GM19438 (cell line): ENCODE measurements at regions not wholly inside any gene's neighbourhood (a gene's known extent, or its start where the extent isn't known, plus 50 kb on each side); places are given as distances from the start of the nearest gene placed in this dataset.

Source experiments
- ATAC-seq: cut with Tn5 transposase; IDR thresholded peaks from one replicate; pipeline ENCODE4 v1.9.1; 2021; ENCODE audit warnings: low read depth; ENCODE audit not compliant: unreplicated experiment

DNA sequence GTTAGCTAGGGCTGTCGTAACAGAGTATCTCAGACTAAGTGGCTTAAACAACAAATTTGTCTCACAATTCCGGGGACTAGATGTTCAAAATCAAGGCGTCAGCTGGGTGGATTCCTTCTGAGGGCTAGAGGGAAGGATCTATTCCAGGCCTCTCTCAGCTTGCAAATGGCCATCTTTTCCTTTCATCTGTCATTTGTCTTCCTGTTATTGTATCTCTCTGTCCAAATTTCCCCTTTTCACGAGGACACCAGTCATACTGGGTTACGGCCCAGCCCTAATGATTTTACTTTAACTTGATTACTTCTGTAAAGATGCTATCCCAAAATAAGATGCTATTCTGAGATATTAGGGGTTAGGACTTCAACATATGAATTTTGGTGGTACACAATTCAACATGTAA is 119.0 kb upstream of the CPSF6 start:
- no peak for ATAC-seq

DNA sequence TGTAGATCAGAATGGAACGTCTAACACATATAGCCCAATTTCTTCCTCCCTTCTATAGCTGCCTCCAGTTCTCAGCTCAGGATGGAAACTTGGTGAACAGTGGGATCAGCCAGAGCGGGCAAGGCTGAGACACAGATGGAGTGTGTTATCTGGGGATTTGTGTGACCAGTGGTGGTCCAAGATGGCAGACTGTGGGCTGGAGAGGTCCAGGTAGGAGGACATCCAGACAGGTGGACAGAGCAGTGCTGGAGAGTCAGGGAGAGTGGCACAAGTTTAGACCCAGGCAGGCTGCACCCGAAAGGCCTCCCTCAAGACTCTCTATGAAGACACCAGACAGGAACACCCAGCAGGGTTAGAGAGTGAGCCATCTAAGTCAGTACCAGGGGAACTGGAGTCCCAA is 116.1 kb upstream of the CPSF6 start:
- no peak for ATAC-seq

- ATAC-seq, result no peak
Measured at GRCh38 chr12:69123919-69124638, 115.3 kb upstream of the CPSF6 start.

- no peak for ATAC-seq
Measured at GRCh38 chr12:69129017-69129416, 110.4 kb upstream of the CPSF6 start.

GRCh38 chr12:69129564-69129963 is 109.8 kb upstream of the CPSF6 start:
- ATAC-seq, result no peak

- no peak for ATAC-seq
Measured at GRCh38 chr12:69130064-69130463, 109.3 kb upstream of the CPSF6 start.

DNA sequence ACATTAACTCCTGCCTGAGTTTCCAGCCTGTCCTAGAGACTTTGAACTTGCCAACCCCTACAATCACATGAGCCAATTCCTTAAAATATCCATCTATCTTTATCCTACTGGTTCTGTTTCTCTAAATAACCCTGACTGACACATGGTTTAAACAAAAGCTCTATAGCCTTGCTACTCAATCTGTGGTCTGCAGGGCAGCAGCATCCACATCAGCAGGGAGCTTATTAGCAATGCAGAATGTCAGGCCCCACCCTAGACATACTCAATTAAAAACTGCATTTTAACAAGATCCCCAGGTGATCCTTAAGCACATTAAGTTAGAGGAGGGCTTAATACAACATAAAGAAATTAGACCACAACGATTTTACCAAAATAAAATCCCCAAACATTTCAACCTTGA is 108.3 kb upstream of the CPSF6 start:
- no peak for ATAC-seq

DNA sequence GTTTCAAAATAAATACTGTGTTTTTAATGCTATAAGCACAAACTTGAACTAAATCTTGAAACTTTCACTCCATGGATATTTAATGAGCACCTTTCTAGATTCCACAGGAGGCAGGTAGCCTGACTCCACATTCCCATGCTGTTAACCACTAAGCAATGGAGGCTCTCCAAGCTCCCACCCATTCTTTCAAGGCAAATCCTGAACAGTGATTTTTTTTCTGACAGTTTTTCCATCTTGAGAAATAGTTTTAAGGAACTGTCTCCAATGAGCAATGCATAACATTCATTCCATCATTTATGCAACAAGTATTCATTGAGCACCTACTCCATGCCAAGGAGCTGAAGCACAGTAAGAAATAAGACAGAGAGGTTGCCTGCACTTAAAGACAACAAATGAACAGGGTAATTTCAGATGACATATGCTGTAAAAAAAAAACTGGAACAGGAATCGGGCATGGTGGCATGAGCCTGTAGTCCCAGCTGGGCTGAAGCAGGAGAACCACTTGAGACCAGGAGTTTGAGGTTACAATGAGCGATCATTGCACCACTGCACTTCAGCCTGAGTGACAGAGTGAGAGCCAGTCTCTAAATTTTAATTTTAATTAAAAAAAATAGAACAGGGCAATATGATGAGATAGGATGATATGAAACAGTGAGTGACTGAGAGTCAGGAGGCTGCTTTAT is 102.3 kb upstream of the CPSF6 start:
- no peak for ATAC-seq

DNA sequence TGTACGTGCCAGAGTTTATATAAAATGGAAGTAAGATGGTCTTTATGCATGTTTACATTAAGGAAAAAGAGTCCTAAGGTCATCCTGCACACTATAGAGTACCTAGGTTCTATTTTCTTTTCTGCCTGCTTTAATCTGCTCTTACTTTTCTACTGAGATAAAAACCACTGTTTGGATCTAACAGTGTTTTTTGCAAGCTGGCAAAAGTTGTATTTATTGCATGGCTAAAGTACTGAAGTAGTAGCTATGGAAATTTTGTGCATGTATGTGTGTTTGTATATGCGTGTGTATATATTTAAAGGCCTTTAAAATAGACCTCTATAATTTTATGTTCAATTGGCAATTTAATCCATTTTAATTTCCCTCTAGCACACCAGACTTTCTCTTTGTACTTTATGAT is 98.3 kb upstream of the CPSF6 start:
- no peak for ATAC-seq

DNA sequence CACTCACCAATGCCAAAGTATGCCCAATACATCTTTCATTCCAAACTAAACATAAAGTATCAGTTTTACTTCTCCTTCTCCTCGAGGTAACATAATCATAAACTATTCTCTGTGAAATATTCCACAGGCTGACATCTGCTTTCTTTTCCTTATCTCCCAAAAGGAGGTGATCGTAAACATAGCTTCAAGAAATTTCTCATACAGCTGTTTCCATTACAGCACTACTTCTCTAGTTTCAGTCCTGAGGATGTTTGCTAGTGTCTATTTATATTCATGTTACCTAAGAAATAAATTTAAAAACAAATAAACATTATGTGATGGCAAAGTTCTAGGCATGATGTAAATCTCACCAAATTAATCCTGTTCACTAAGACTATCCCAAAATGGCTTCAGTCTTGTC is 90.1 kb upstream of the CPSF6 start:
- ATAC-seq, result no peak

DNA sequence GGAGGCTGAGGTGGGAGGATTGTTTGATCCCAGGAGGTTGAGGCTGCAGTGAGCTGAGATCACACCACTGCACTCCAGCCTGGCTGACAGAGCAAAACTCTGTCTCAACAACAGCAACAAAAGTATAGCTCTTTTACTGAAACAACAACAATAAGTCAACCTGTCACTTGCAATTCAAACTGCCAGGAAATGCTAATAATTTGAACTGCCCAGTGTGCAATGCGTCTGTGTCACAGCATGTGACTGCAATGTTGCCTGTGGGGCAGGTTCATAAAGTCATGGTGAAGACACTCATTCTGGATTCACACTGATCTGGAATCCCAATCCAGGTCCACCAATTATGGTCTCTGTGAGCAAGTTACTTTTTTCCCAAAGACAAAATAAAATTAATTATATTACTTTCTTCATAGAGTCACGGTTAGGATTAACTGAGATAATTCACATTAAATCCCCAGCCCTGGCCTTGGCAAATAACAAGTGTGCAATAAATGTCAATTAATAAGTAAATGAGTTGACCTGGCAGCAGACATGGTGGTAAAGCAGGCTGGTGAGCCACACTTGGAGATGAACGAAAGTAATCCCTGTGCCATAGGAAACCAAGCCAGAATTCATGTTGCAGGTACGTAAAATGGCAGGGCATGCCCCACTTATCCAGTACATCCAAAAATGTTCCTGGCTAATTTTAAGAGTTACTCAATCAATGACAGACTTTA is 89.1 kb upstream of the CPSF6 start:
- no peak for ATAC-seq

- ATAC-seq, result no peak
Measured at GRCh38 chr12:69150796-69151127, 88.6 kb upstream of the CPSF6 start.

DNA sequence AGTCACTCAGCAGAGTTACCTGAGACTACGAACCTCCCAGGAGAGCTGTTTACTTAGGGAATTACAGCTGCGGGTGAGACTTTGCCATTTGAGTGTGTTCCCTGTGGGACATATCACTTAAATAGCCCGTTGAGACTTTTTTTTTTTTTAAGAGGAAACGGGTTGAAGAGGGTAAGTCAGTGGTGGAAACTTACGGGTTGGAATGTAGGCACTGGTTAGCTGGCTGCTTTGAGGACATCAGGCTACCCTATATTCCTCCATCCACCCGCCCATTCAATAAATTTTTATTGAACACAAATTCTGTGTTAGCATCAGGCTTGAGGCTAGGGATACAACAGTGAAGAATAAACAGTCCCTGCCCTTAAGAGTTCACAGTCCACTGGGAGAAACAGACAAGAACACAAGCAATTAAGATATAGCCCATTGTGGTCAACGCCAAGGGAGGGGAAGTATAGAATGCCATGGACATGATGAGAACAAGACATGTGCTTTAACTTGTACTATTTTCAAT is 88.1 kb upstream of the CPSF6 start:
- ATAC-seq, result no peak

GRCh38 chr12:69154585-69155363 is 84.6 kb upstream of the CPSF6 start:
- ATAC-seq, result no peak

- peak; percentile 92 for ATAC-seq
Measured at GRCh38 chr12:69157023-69157655, 82.2 kb upstream of the CPSF6 start.

DNA sequence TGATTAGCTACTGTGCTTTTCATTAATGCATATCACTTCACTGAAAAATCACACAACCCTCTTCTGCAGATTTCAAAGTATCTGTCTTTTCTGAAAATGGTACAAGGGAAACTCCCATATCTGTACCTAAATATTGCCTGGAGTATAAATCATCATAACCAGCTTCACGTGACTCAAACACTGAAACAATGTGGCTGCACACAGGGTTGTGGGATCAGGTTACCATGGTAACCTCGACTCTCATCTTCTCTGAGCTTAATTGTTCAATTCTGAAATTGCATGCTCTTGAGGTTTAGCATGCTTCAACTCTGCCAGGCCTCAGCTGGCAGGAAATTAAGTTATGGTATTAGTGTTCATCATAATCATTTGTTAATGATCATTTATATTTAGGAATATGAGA is 77.5 kb upstream of the CPSF6 start:
- no peak for ATAC-seq

DNA sequence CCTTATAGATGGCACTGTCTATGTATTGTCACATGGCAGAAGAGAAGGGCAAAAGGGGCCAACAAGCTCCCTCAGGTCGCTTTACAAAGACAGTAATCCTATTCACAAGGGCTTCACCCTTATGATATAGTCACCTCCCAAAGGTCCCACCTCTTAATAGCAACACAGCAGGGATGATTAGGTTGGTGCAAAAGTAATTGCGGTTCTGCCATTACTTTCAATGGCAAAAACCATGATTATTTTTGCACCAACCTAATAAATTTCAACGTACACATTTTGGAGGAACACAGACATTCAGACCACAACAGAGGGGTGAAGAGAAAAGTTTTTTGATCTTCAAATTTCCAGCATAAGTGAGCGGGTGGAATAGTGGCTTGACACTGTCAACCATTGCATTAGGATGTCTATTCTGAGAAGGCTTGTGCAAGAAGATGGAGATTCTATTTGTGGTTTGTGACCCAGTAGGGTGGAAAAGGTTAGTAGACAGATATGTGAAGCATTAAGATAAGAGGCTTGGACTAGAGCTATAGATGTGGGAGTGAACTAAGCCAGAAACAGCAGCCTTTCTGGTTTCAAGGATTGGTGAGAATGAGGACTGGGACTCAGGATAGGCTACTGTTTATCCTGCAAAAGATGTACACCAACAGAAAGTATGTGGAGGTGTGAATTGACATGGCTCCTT is 75.5 kb upstream of the CPSF6 start:
- no peak for ATAC-seq

- ATAC-seq, result no peak
Measured at GRCh38 chr12:69167648-69168165, 71.7 kb upstream of the CPSF6 start.

GRCh38 chr12:69168363-69168762 is 71.0 kb upstream of the CPSF6 start:
- no peak for ATAC-seq

GRCh38 chr12:69168828-69169227 is 70.5 kb upstream of the CPSF6 start:
- no peak for ATAC-seq
